Heart left ventricle (tissue), 16 donors: ENCODE measurements at regions not wholly inside any gene's neighbourhood (a gene's known extent, or its start where the extent isn't known, plus 50 kb on each side); places are given as distances from the start of the nearest gene placed in this dataset.

Experiments used
- ATAC-seq, 4 donors: fragments of 200-7000 bp; cut with Tn5 transposase; one replicate each; pipeline ENCODE4 v1.9.1; 2020 to 2022; ENCODE audit warnings: moderate library complexity in 4 of 4, mild to moderate bottlenecking in 3 of 4, moderate number of reproducible peaks in 1 of 4
- DNase-seq, 5 donors: peaks; one replicate each; pipeline ENCODE4 v3.0.0-alpha.2; 2020
- H3K27ac ChIP-seq, 12 donors: fragments of 200-600 bp; sonication (generic) in 4 of 12; one replicate each; pipeline versions ENCODE4 v1.5.0 to v1.8.0; 2016 to 2022; ENCODE audit warnings: mild to moderate bottlenecking in 2 of 12
- H3K27me3 ChIP-seq, 9 donors: fragments of 200-600 bp; sonication (generic) in 2 of 9; one replicate each; pipeline versions ENCODE4 v1.5.1 to v1.8.0; 2016 to 2022; ENCODE audit warnings: mild to moderate bottlenecking in 3 of 9
- H3K36me3 ChIP-seq, 9 donors: fragments of 200-600 bp; sonication (generic) in 2 of 9; one replicate each; pipeline versions ENCODE4 v1.5.0 to v1.8.0; 2018 to 2022; ENCODE audit warnings: mild to moderate bottlenecking in 2 of 9
- H3K4me1 ChIP-seq, 12 donors: fragments of 200-600 bp; sonication (generic) in 4 of 12; one replicate each; pipeline versions ENCODE4 v1.5.0 to v1.8.0; 2016 to 2022; ENCODE audit warnings: mild to moderate bottlenecking in 3 of 12
- H3K4me3 ChIP-seq, 12 donors: fragments of 200-600 bp; sonication (generic) in 4 of 12; one replicate each; pipeline versions ENCODE4 v1.5.0 to v1.8.0; 2017 to 2022; ENCODE audit warnings: mild to moderate bottlenecking in 9 of 12, moderate library complexity in 4 of 12
- H3K9me3 ChIP-seq, 12 donors: fragments of 200-600 bp; sonication (generic) in 4 of 12; one replicate each; pipeline versions ENCODE4 v1.5.0 to v1.8.0; 2016 to 2022; ENCODE audit warnings: mild to moderate bottlenecking in 1 of 12
- POLR2A ChIP-seq, 2 donors: fragments of 450-650 bp; IDR thresholded peaks; one replicate each; pipeline ENCODE4 v1.6.1; 2017; ENCODE audit warnings: antibody characterized with exemption in 2 of 2, mild to moderate bottlenecking in 2 of 2, moderate library complexity in 2 of 2
- WGBS, 4 donors: extraction: QIAGEN DNeasy Blood & Tissue Kit in 2 of 4; methylation state at CpG; one replicate each; pipeline versions ENCODE4 v1.1.5 to v1.1.7; 2013 to 2018; 5-methylcytosine and 5-hydroxymethylcytosine counted together
- intact Hi-C, 10 donors: fragments of 100-400 bp; cut with DNase I; formaldehyde crosslinking; loops; one replicate each; pipeline versions ENCODE4 v1.11.1 to v1.14.2; 2022
- TF ChIP-seq, protein P1 (sequence below), 12 donors: fragments of 200-600 bp; sonication (generic) in 4 of 12; IDR thresholded peaks; one replicate each; pipeline versions ENCODE4 v1.5.0 to v1.8.0; 2018 to 2022; ENCODE audit warnings: antibody characterized with exemption in 12 of 12, mild to moderate bottlenecking in 5 of 12
- donor health status: ischemic (EF 13 %, LVEDD 7.1; RV severe dilation, severe dysfunction).
- donor health status: healthy with polysubstance abuse.
- donor health status: DM: no; HTN: yes; CAD: no.
- donor health status: DM: no; HTN: no; CAD: no.
- donor health status: ischemic (EF 25% LVEDD 6.9; RV normal size, moderate dysfunction).
- donor health status: ischemic (EF 25% LVEDD 5.7; RV mildly dilated, moderate dysfunction).
- donor health status: healthy.
- donor health status: DM: yes; HTN: yes; CAD: no.
- donor health status: ischemic (EF 35%, LVEDD 5.7; RV mildly dilated, moderate dysfunction).
- donor health status: nonischemic (EF 11% LVEDD 7.7; RV severe dilation, severe dysfunction).
- donor health status: DM: yes; HTN: yes; CAD: no.
- donor health status: PGD.
- donor health status: ischemic (EF 29% LVEDD 5.4; RV normal size, mild dysfunction).
- donor health status: nonischemic (EF 23%, LVEDD 6.1; RV moderate dilation, normal function).

DNA sequence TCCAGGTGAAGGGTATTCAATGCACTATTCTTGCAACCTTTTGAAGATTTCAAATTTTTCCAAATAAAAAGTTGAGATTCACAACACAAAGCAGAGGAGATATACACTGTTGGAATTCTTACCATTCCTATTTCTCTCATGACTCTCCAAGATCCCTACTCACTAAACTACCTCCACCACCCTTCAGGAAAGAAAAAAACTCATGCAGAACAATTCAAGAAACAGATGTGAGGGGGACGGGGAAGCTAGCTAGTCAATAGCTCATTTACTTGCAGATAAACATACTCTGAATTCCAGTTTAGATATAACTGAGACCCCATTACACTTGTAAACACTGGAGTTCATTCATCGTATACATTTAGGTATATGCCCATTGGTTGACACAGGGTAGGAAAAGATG lies 90.0 kb upstream of the SERP2 start:
- TF ChIP-seq POLR2A (IDR thresholded peaks at IDR 0.05): no peak
- TF ChIP-seq, protein P1, sequence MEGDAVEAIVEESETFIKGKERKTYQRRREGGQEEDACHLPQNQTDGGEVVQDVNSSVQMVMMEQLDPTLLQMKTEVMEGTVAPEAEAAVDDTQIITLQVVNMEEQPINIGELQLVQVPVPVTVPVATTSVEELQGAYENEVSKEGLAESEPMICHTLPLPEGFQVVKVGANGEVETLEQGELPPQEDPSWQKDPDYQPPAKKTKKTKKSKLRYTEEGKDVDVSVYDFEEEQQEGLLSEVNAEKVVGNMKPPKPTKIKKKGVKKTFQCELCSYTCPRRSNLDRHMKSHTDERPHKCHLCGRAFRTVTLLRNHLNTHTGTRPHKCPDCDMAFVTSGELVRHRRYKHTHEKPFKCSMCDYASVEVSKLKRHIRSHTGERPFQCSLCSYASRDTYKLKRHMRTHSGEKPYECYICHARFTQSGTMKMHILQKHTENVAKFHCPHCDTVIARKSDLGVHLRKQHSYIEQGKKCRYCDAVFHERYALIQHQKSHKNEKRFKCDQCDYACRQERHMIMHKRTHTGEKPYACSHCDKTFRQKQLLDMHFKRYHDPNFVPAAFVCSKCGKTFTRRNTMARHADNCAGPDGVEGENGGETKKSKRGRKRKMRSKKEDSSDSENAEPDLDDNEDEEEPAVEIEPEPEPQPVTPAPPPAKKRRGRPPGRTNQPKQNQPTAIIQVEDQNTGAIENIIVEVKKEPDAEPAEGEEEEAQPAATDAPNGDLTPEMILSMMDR (IDR thresholded peaks at IDR 0.05): no peak
- H3K36me3 ChIP-seq: no peaks in the 10 kb centered on the region
- DNase-seq (no peak), ATAC-seq (no peak)
- 47 to 63% (median 55%) methylated on average over 2 of the region's 2 CpGs for WGBS, 4 donors
- H3K4me3 ChIP-seq: no peak overlapping the region
- H3K9me3 ChIP-seq: no peaks in the 10 kb centered on the region
- intact Hi-C loops: loop anchor here in 1 of 10 donors (10.0 kb wide), 1 partner anchor 89 kb away; no protein-coding TSS in a partner anchor
- no peaks in the 10 kb centered on the region for H3K27me3 ChIP-seq
- no peak overlapping the region for H3K27ac ChIP-seq
- peaks cover 0 to 4% (median 0%) of the 10 kb centered on the region in 12 donors for H3K4me1 ChIP-seq

DNA sequence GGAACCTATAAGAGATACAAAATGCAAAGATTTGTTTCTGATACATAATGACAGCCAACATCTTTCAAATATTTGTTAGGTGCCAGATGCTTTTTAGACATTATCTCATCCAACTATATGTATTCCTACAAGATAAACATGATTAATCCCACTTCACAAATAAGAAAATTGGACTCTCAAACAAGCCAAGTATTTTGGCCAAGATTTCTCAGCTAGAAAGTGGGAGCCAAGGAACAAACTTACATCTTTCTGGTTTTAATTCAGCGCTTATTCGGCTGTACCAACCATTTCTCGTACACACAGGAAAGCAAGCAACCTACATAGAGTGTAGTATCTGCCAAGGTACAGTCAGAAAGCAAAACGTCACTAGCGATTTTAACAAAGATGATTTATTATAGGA lies 85.7 kb upstream of the SERP2 start:
- TF ChIP-seq, protein P1 (IDR thresholded peaks at IDR 0.05): no peak
- TF ChIP-seq POLR2A (IDR thresholded peaks at IDR 0.05): no peak
- intact Hi-C loops: loop anchor here in 1 of 10 donors (10.0 kb wide), 1 partner anchor 93 kb away; no protein-coding TSS in a partner anchor
- peaks cover 0 to 11% (median 5%) of the 10 kb centered on the region in 12 donors for H3K4me1 ChIP-seq
- DNase-seq: no peak
- no peaks in the 10 kb centered on the region for H3K36me3 ChIP-seq
- H3K27ac ChIP-seq: no peak overlapping the region
- no peaks in the 10 kb centered on the region for H3K9me3 ChIP-seq
- H3K4me3 ChIP-seq: no peak overlapping the region
- WGBS, 4 donors: 75 to 84% (median 83%) methylated on average over 5 of the region's 5 CpGs
- H3K27me3 ChIP-seq: no peaks in the 10 kb centered on the region
- ATAC-seq: no peak

DNA sequence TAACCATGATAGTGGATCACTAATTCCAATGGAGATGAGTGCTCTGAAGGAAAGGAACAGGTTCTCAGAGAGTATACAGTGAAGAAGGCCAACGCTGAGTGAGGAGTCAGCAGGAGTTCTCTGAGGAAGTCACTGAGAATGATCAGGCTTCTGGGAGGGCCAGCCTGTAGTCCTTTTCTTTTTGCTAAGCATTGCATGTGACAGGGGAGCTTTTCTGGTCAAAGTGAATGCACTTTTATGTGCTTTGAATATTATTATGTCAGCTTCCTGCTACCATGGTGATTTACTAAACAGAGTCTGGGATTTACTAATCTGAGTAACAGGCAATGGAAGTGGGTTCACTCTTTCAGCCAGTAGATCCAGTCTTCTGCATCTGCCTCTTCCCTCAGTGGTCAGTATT lies 81.1 kb upstream of the SERP2 start:
- peak overlapping the region in 5 of 12 donors; percentile 4 to 74 (median 47) for H3K27ac ChIP-seq
- DNase-seq (peak in 1 of 5 donors; percentile 32), ATAC-seq (peak in 2 of 4 donors; percentile 27 to 82)
- 57 to 83% (median 69%) methylated on average over 1 of the region's 1 CpG for WGBS, 4 donors
- no peaks in the 10 kb centered on the region for H3K27me3 ChIP-seq
- intact Hi-C loops: loop anchor here in 2 of 10 donors (10.0 kb wide), 2 partner anchors 72 to 142 kb away; no protein-coding TSS in a partner anchor
- H3K4me1 ChIP-seq: peaks cover 0 to 38% (median 22%) of the 10 kb centered on the region in 12 donors
- H3K4me3 ChIP-seq: no peak overlapping the region
- no peaks in the 10 kb centered on the region for H3K36me3 ChIP-seq
- H3K9me3 ChIP-seq: no peaks in the 10 kb centered on the region
- no peak for TF ChIP-seq POLR2A (IDR thresholded peaks at IDR 0.05)
- TF ChIP-seq, protein P1 (IDR thresholded peaks at IDR 0.05): no peak

DNA sequence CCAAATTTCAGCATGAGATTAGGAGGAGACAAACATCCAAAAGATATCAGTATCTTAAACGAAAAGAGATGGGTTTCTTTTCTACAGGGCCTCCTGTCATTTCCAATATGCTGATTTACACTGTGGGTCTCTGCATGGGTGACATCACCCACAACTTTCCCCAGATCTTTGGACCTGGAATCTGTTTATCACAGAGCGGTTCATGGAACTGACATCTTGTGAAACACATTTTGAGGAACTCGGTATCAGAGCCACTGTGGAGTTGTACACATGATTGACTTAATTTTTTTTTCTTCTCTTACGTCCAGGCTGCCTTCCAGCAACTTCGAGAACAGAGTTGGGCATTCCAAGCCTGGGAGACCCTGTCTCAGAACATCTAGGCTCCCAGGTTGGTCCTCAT lies 80.2 kb upstream of the SERP2 start:
- DNase-seq: no peak
- TF ChIP-seq, protein P1 (IDR thresholded peaks at IDR 0.05): no peak
- TF ChIP-seq POLR2A (IDR thresholded peaks at IDR 0.05): no peak
- no peaks in the 10 kb centered on the region for H3K9me3 ChIP-seq
- H3K4me1 ChIP-seq: peaks cover 0 to 39% (median 22%) of the 10 kb centered on the region in 12 donors
- 82 to 87% (median 86%) methylated on average over 5 of the region's 5 CpGs for WGBS, 4 donors
- peak overlapping the region in 10 of 12 donors; percentile 16 to 74 (median 29) for H3K27ac ChIP-seq
- intact Hi-C loops: loop anchor here in 2 of 10 donors (10.0 kb wide), 2 partner anchors 71 to 141 kb away; no protein-coding TSS in a partner anchor
- no peak for ATAC-seq
- no peak overlapping the region for H3K4me3 ChIP-seq
- H3K27me3 ChIP-seq: no peaks in the 10 kb centered on the region
- H3K36me3 ChIP-seq: no peaks in the 10 kb centered on the region
